ENCODE measurements at regions not wholly inside any gene's neighbourhood (a gene's known extent, or its start where the extent isn't known, plus 50 kb on each side); places are given as distances from the start of the nearest gene placed in this dataset.
"Not testable (repeated sequence)": the region's sequence is repeated elsewhere in the genome, so short reads cannot be mapped to it uniquely, and the experiment has no call there.

- Histone ChIP-seq H3K4me1 (peaks cover 0 to 11% of the 10 kb centered on the region in 2 donors), H3K27ac (peak overlapping the region in 1 of 2 donors; percentile 0), H3K9me3 (no peaks in the 10 kb centered on the region)
Measured at GRCh38 chr6:11374036-11375010, 141.9 kb upstream of the NEDD9 start.

GRCh38 chr6:11373208-11373607 lies 140.7 kb upstream of the NEDD9 start:
- Histone ChIP-seq H3K27me3 (no peaks in the 10 kb centered on the region), H3K4me3 (no peak overlapping the region), H3K9me3 (no peaks in the 10 kb centered on the region), H3K27ac (no peak overlapping the region), H3K36me3 (no peaks in the 10 kb centered on the region), H3K4me1 (peaks cover 0 to 11% of the 10 kb centered on the region in 2 donors)
- no peak for TF ChIP-seq CTCF (IDR thresholded peaks at IDR 0.05)
- DNase-seq (ENCODE audit: low spot score): no peak

More at GRCh38 chr6:11374036-11375010, 141.9 kb upstream of the NEDD9 start:
- H3K4me3 ChIP-seq: no peak overlapping the region
- H3K36me3 ChIP-seq: no peaks in the 10 kb centered on the region
- no peak for DNase-seq (ENCODE audit: low spot score)
- TF ChIP-seq CTCF (IDR thresholded peaks at IDR 0.05): no peak
- no peaks in the 10 kb centered on the region for H3K27me3 ChIP-seq

GRCh38 chr6:11372186-11372790 lies 139.8 kb upstream of the NEDD9 start:
- DNase-seq (ENCODE audit: low spot score); H3K36me3 ChIP-seq; H3K27me3 ChIP-seq; H3K27ac ChIP-seq; H3K9me3 ChIP-seq; H3K4me3 ChIP-seq: not testable (repeated sequence)
- peaks cover 0 to 19% of the 10 kb centered on the region in 2 donors for H3K4me1 ChIP-seq

GRCh38 chr6:11370191-11371018 lies 137.9 kb upstream of the NEDD9 start:
- no peak for TF ChIP-seq CTCF (IDR thresholded peaks at IDR 0.05)
- Histone ChIP-seq H3K4me3 (no peak overlapping the region), H3K36me3 (no peaks in the 10 kb centered on the region), H3K9me3 (no peaks in the 10 kb centered on the region), H3K27me3 (no peaks in the 10 kb centered on the region), H3K4me1 (peaks cover 0 to 23% of the 10 kb centered on the region in 2 donors), H3K27ac (peak overlapping the region; percentile 67 to 84)
- DNase-seq (ENCODE audit: low spot score): no peak

GRCh38 chr6:11368760-11369159 lies 136.3 kb upstream of the NEDD9 start:
- H3K27ac ChIP-seq: peak overlapping the region; percentile 77 to 84
- H3K4me3 ChIP-seq: no peak overlapping the region
- H3K4me1 ChIP-seq: peaks cover 0 to 30% of the 10 kb centered on the region in 2 donors
- H3K36me3 ChIP-seq: no peaks in the 10 kb centered on the region
- no peaks in the 10 kb centered on the region for H3K9me3 ChIP-seq
- DNase-seq (ENCODE audit: low spot score): no peak
- no peaks in the 10 kb centered on the region for H3K27me3 ChIP-seq
- no peak for TF ChIP-seq CTCF (IDR thresholded peaks at IDR 0.05)

Data from right atrium auricular region (tissue), 2 donors.